Liver (tissue), 8 donors: ENCODE measurements at regions not wholly inside any gene's neighbourhood (a gene's known extent, or its start where the extent isn't known, plus 50 kb on each side); places are given as distances from the start of the nearest gene placed in this dataset.
"Not testable (repeated sequence)": the region's sequence is repeated elsewhere in the genome, so short reads cannot be mapped to it uniquely, and the experiment has no call there.

Source experiments
- DNase-seq: peaks from one replicate; pipeline ENCODE4 v3.0.0-alpha.2; 2017; ENCODE audit warnings: low spot score
- H3K27ac ChIP-seq, 2 donors: one replicate each; pipeline ENCODE4 v1.7.0; 2013; ENCODE audit warnings: inconsistent platforms in 2 of 2, low read length in 2 of 2, control low read depth in 1 of 2, low read depth in 1 of 2, mild to moderate bottlenecking in 1 of 2
- H3K27me3 ChIP-seq, 4 donors: one replicate each; pipeline versions ENCODE4 v1.6.1 to v1.7.0; 2013; ENCODE audit warnings: low read length in 3 of 4, inconsistent platforms in 1 of 4, mild to moderate bottlenecking in 1 of 4, moderate library complexity in 1 of 4; ENCODE audit not compliant: control insufficient read depth in 4 of 4, insufficient read depth in 4 of 4
- H3K36me3 ChIP-seq, 4 donors: one replicate each; pipeline versions ENCODE4 v1.6.1 to v1.7.0; 2013; ENCODE audit warnings: low read length in 3 of 4, mild to moderate bottlenecking in 3 of 4, low read depth in 1 of 4, moderate library complexity in 1 of 4; ENCODE audit not compliant: control insufficient read depth in 4 of 4, insufficient read depth in 3 of 4
- H3K4me1 ChIP-seq, 4 donors: one replicate each; pipeline versions ENCODE4 v1.6.1 to v1.7.0; 2013; ENCODE audit warnings: low read length in 3 of 4, mild to moderate bottlenecking in 3 of 4, moderate library complexity in 1 of 4; ENCODE audit not compliant: control insufficient read depth in 4 of 4, insufficient read depth in 4 of 4
- H3K4me3 ChIP-seq, 3 donors: one replicate each; pipeline versions ENCODE4 v1.6.1 to v1.7.0; 2013; ENCODE audit warnings: low read length in 3 of 3, control low read depth in 1 of 3, low read depth in 1 of 3, mild to moderate bottlenecking in 1 of 3
- H3K9ac ChIP-seq, 2 donors: one replicate each; pipeline ENCODE4 v1.7.0; 2013; ENCODE audit warnings: low read length in 2 of 2, mild to moderate bottlenecking in 2 of 2, moderate library complexity in 2 of 2, control low read depth in 1 of 2, low read depth in 1 of 2
- H3K9me3 ChIP-seq, 4 donors: one replicate each; pipeline versions ENCODE4 v1.6.1 to v1.7.0; 2013; ENCODE audit warnings: low read length in 3 of 4; ENCODE audit not compliant: control insufficient read depth in 4 of 4
- EGR1 ChIP-seq, 2 donors: IDR thresholded peaks; 2 replicates each; pipeline ENCODE4 v1.6.1; 2016 to 2018; ENCODE audit warnings: antibody characterized with exemption in 2 of 2, low read depth in 2 of 2
- FOXA1 ChIP-seq: IDR thresholded peaks from 2 replicates; pipeline ENCODE4 v1.6.1; 2016; ENCODE audit warnings: antibody characterized with exemption
- FOXA2 ChIP-seq: IDR thresholded peaks from 2 replicates; pipeline ENCODE4 v1.6.1; 2016; ENCODE audit warnings: antibody characterized with exemption
- GABPA ChIP-seq, 2 donors: IDR thresholded peaks in 1 of 2; conservative IDR thresholded peaks in 1 of 2; 2 replicates each; pipeline ENCODE4 v1.6.1; 2016; ENCODE audit warnings: antibody characterized with exemption in 2 of 2, mild to moderate bottlenecking in 1 of 2, moderate library complexity in 1 of 2
- HNF4A ChIP-seq, 2 donors: conservative IDR thresholded peaks; 2 replicates each; pipeline ENCODE4 v1.6.1; 2016; ENCODE audit warnings: antibody characterized with exemption in 2 of 2, mild to moderate bottlenecking in 2 of 2
- HNF4G ChIP-seq: IDR thresholded peaks from 2 replicates; pipeline ENCODE4 v1.6.1; 2016; ENCODE audit warnings: antibody characterized with exemption
- JUND ChIP-seq, 2 donors: IDR thresholded peaks; 2 replicates each; pipeline ENCODE4 v1.6.1; 2016; ENCODE audit warnings: antibody characterized with exemption in 2 of 2
- NR2F2 ChIP-seq: IDR thresholded peaks from 2 replicates; pipeline ENCODE4 v1.6.1; 2016; ENCODE audit warnings: antibody characterized with exemption
- RAD21 ChIP-seq, 2 donors: IDR thresholded peaks; 2 replicates each; pipeline ENCODE4 v1.6.1; 2016; ENCODE audit warnings: antibody characterized with exemption in 2 of 2, mild to moderate bottlenecking in 2 of 2
- RXRA ChIP-seq, 2 donors: IDR thresholded peaks; 2 replicates each; pipeline ENCODE4 v1.6.1; 2017 to 2018; ENCODE audit warnings: antibody characterized with exemption in 2 of 2, mild to moderate bottlenecking in 1 of 2
- SP1 ChIP-seq: IDR thresholded peaks from 2 replicates; pipeline ENCODE4 v1.6.1; 2018; ENCODE audit warnings: antibody characterized with exemption, mild to moderate bottlenecking
- TAF1 ChIP-seq: conservative IDR thresholded peaks from 2 replicates; pipeline ENCODE4 v1.6.1; 2016; ENCODE audit warnings: antibody characterized with exemption, mild to moderate bottlenecking
- YY1 ChIP-seq: IDR thresholded peaks from 2 replicates; pipeline ENCODE4 v1.6.1; 2016; ENCODE audit warnings: antibody characterized with exemption, mild to moderate bottlenecking
- whole genome bisulfite sequencing: extraction: QIAGEN DNeasy Blood & Tissue Kit; methylation state at CpG from one replicate; pipeline ENCODE4 v1.1.7; 2013; 5-methylcytosine and 5-hydroxymethylcytosine counted together
- TF ChIP-seq, protein P1 (sequence below): IDR thresholded peaks from 2 replicates; pipeline ENCODE4 v1.6.1; 2016; ENCODE audit warnings: antibody characterized with exemption
- TF ChIP-seq, protein P2 (sequence below): IDR thresholded peaks from 2 replicates; pipeline ENCODE4 v1.6.1; 2016; ENCODE audit warnings: antibody characterized with exemption, mild to moderate bottlenecking
- TF ChIP-seq, protein P3 (sequence below): IDR thresholded peaks from 2 replicates; pipeline ENCODE4 v1.6.1; 2016; ENCODE audit warnings: antibody characterized with exemption
- TF ChIP-seq, protein P4 (sequence below): IDR thresholded peaks from 2 replicates; pipeline ENCODE4 v1.6.1; 2016; ENCODE audit warnings: antibody characterized with exemption
- TF ChIP-seq, protein P5 (sequence below): fragments of 150-350 bp; IDR thresholded peaks from 2 replicates; pipeline ENCODE4 v1.5.1; 2017; ENCODE audit warnings: improper control_type of control experiment, low read depth, low read length; ENCODE audit not compliant: missing input control
- donor health status: healthy.
- donor health status: healthy.
- donor health status: healthy.
- donor health status: healthy.
- donor health status: healthy.

DNA sequence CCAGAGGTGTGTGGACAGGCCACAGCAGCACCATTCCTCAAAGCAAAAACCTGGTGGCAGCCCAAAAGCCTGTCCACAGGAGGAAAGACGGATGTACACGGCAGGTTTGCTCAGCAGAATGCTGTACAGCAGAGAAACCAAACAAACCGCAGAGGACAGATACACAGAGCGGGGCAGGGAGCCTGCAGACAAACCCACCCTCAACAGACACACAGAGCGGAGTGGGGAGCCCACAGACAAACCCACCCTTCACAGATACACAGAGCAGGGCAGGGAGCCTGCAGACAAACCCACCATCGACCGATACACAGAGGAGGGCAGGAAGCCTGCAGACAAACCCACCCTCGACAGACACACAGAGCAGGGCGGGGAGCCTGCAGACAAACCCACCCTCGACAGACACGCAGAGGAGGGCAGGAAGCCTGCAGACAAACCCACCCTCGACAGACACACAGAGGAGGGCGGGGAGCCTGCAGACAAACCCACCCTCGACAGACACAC is 53.0 kb upstream of the METRNL start:
- H3K9me3 ChIP-seq = no peaks in the 10 kb centered on the region
- WGBS = 80% methylated on average over 14 of the region's 14 CpGs
- TF ChIP-seq FOXA1 (no peak), FOXA2 (no peak), GABPA (IDR thresholded peaks at IDR 0.05 in 1 of 2, conservative IDR thresholded peaks at IDR 0.05 in 1 of 2) (no peak), HNF4G (no peak)
- TF ChIP-seq, protein P1, sequence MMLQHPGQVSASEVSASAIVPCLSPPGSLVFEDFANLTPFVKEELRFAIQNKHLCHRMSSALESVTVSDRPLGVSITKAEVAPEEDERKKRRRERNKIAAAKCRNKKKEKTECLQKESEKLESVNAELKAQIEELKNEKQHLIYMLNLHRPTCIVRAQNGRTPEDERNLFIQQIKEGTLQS = no peak
- TF ChIP-seq, protein P2, sequence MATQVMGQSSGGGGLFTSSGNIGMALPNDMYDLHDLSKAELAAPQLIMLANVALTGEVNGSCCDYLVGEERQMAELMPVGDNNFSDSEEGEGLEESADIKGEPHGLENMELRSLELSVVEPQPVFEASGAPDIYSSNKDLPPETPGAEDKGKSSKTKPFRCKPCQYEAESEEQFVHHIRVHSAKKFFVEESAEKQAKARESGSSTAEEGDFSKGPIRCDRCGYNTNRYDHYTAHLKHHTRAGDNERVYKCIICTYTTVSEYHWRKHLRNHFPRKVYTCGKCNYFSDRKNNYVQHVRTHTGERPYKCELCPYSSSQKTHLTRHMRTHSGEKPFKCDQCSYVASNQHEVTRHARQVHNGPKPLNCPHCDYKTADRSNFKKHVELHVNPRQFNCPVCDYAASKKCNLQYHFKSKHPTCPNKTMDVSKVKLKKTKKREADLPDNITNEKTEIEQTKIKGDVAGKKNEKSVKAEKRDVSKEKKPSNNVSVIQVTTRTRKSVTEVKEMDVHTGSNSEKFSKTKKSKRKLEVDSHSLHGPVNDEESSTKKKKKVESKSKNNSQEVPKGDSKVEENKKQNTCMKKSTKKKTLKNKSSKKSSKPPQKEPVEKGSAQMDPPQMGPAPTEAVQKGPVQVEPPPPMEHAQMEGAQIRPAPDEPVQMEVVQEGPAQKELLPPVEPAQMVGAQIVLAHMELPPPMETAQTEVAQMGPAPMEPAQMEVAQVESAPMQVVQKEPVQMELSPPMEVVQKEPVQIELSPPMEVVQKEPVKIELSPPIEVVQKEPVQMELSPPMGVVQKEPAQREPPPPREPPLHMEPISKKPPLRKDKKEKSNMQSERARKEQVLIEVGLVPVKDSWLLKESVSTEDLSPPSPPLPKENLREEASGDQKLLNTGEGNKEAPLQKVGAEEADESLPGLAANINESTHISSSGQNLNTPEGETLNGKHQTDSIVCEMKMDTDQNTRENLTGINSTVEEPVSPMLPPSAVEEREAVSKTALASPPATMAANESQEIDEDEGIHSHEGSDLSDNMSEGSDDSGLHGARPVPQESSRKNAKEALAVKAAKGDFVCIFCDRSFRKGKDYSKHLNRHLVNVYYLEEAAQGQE = no peak
- TF ChIP-seq, protein P3, sequence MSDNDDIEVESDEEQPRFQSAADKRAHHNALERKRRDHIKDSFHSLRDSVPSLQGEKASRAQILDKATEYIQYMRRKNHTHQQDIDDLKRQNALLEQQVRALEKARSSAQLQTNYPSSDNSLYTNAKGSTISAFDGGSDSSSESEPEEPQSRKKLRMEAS = no peak
- H3K27me3 ChIP-seq = no peaks in the 10 kb centered on the region
- DNase-seq = peak; percentile 4
- peaks cover 0 to 2% (median 0%) of the 10 kb centered on the region in 4 donors for H3K4me1 ChIP-seq
- H3K36me3 ChIP-seq = peaks cover 0 to 3% (median 1%) of the 10 kb centered on the region in 4 donors
- no peak overlapping the region for H3K4me3 ChIP-seq
- no peak overlapping the region for H3K9ac ChIP-seq
- H3K27ac ChIP-seq = no peak overlapping the region

DNA sequence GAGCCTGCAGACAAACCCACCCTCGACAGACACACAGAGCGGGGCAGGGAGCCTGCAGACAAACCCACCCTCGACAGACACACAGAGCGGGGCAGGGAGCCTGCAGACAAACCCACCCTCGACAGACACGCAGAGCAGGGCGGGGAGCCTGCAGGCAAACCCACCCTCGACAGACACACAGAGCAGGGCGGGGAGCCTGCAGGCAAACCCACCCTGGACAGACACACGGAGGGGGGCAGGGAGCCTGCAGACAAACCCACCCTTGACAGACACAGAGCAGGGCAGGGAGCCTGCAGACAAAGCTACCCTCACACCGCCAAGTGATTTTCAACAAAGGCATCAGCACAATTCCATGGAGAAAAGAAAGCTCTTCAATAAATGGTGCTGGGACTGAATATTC is 52.5 kb upstream of the METRNL start:
- H3K27me3 ChIP-seq, H3K4me3 ChIP-seq, H3K27ac ChIP-seq, H3K36me3 ChIP-seq, H3K9ac ChIP-seq, H3K9me3 ChIP-seq, H3K4me1 ChIP-seq: not testable (repeated sequence)
- 86% methylated on average over 11 of the region's 11 CpGs for WGBS
- peak; percentile 9 for DNase-seq

DNA sequence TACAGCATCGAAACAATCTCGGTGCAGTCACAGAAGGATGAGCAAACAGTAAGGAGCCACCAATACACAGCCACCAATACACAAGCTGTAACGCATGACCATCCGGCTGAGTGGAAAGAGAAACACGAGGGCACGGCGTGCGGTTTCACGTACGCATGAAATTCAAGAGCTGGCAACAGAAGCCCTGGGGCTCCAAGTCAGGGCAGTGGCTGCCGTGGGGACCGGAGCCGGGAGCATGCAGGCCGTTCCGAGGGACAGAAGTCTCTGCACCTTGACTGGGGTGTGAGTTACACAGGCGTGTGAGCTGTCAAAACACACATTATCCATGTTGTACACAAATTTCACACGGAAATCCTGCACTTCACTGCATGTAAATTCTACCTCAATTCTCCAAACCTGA is 50.6 kb upstream of the METRNL start:
- no peak overlapping the region for H3K27ac ChIP-seq
- H3K36me3 ChIP-seq = peaks cover 0 to 3% (median 1%) of the 10 kb centered on the region in 4 donors
- H3K9ac ChIP-seq = no peak overlapping the region
- 98% methylated on average over 17 of the region's 17 CpGs for WGBS
- H3K9me3 ChIP-seq = no peaks in the 10 kb centered on the region
- H3K4me3 ChIP-seq = no peak overlapping the region
- peaks cover 0 to 2% (median 0%) of the 10 kb centered on the region in 4 donors for H3K4me1 ChIP-seq
- no peaks in the 10 kb centered on the region for H3K27me3 ChIP-seq
- TF ChIP-seq JUND (IDR thresholded peaks at IDR 0.05) (no peak), RXRA (IDR thresholded peaks at IDR 0.05) (no peak), FOXA2 (no peak), YY1 (no peak), TAF1 (no peak), SP1 (no peak), RAD21 (IDR thresholded peaks at IDR 0.05) (no peak), HNF4A (conservative IDR thresholded peaks at IDR 0.05) (no peak), HNF4G (no peak), EGR1 (IDR thresholded peaks at IDR 0.05; ENCODE audit: low read depth in 2 of 2) (no peak), NR2F2 (no peak), FOXA1 (no peak)
- TF ChIP-seq, protein P1 = no peak
- TF ChIP-seq, protein P4, sequence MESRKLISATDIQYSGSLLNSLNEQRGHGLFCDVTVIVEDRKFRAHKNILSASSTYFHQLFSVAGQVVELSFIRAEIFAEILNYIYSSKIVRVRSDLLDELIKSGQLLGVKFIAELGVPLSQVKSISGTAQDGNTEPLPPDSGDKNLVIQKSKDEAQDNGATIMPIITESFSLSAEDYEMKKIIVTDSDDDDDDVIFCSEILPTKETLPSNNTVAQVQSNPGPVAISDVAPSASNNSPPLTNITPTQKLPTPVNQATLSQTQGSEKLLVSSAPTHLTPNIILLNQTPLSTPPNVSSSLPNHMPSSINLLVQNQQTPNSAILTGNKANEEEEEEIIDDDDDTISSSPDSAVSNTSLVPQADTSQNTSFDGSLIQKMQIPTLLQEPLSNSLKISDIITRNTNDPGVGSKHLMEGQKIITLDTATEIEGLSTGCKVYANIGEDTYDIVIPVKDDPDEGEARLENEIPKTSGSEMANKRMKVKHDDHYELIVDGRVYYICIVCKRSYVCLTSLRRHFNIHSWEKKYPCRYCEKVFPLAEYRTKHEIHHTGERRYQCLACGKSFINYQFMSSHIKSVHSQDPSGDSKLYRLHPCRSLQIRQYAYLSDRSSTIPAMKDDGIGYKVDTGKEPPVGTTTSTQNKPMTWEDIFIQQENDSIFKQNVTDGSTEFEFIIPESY = no peak
- TF ChIP-seq, protein P5, sequence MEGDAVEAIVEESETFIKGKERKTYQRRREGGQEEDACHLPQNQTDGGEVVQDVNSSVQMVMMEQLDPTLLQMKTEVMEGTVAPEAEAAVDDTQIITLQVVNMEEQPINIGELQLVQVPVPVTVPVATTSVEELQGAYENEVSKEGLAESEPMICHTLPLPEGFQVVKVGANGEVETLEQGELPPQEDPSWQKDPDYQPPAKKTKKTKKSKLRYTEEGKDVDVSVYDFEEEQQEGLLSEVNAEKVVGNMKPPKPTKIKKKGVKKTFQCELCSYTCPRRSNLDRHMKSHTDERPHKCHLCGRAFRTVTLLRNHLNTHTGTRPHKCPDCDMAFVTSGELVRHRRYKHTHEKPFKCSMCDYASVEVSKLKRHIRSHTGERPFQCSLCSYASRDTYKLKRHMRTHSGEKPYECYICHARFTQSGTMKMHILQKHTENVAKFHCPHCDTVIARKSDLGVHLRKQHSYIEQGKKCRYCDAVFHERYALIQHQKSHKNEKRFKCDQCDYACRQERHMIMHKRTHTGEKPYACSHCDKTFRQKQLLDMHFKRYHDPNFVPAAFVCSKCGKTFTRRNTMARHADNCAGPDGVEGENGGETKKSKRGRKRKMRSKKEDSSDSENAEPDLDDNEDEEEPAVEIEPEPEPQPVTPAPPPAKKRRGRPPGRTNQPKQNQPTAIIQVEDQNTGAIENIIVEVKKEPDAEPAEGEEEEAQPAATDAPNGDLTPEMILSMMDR = no peak
- peak; percentile 10 for DNase-seq
